ENCODE measurements at regions not wholly inside any gene's neighbourhood (a gene's known extent, or its start where the extent isn't known, plus 50 kb on each side); places are given as distances from the start of the nearest gene placed in this dataset.

GRCh38 chr11:32233928-32234327, 143.1 kb downstream of the RCN1 start:
- no peak for ATAC-seq
- CTCF ChIA-PET, result no interaction called here
- no peak overlapping the region for H3K4me3 Mint-ChIP-seq
- peaks cover 11% of the 10 kb centered on the region for H3K27me3 Mint-ChIP-seq (ENCODE audit: low read depth)
- H3K27ac Mint-ChIP-seq, result no peak overlapping the region
- no peaks in the 10 kb centered on the region for H3K9me3 Mint-ChIP-seq (ENCODE audit: insufficient read depth)
- no peaks in the 10 kb centered on the region for H3K36me3 Mint-ChIP-seq (ENCODE audit: low read depth)
- POLR2A ChIA-PET, result no interaction called here
- H3K4me1 Mint-ChIP-seq (ENCODE audit: low read depth), result no peaks in the 10 kb centered on the region
- DNase-seq, result no peak

GRCh38 chr11:32244453-32244852, 153.6 kb downstream of the RCN1 start:
- Mint-ChIP-seq H3K27me3 (ENCODE audit: low read depth) (peaks cover 2% of the 10 kb centered on the region), H3K4me3 (no peak overlapping the region), H3K36me3 (ENCODE audit: low read depth) (no peaks in the 10 kb centered on the region), H3K9me3 (ENCODE audit: insufficient read depth) (no peaks in the 10 kb centered on the region), H3K27ac (no peak overlapping the region), H3K4me1 (ENCODE audit: low read depth) (no peaks in the 10 kb centered on the region)
- DNase-seq (no peak), ATAC-seq (no peak)
- POLR2A ChIA-PET, result no interaction called here
- CTCF ChIA-PET, result no interaction called here

GRCh38 chr11:32253706-32254105, 162.8 kb downstream of the RCN1 start:
- no peak for ATAC-seq
- DNase-seq, result no peak
- H3K27me3 Mint-ChIP-seq (ENCODE audit: low read depth), result no peaks in the 10 kb centered on the region
- ChIA-PET CTCF (no interaction called here), POLR2A (no interaction called here)
- no peak overlapping the region for H3K4me3 Mint-ChIP-seq
- H3K36me3 Mint-ChIP-seq (ENCODE audit: low read depth), result no peaks in the 10 kb centered on the region
- H3K4me1 Mint-ChIP-seq (ENCODE audit: low read depth), result no peaks in the 10 kb centered on the region
- H3K27ac Mint-ChIP-seq, result no peak overlapping the region
- H3K9me3 Mint-ChIP-seq (ENCODE audit: insufficient read depth), result no peaks in the 10 kb centered on the region

- no peak overlapping the region for H3K27ac Mint-ChIP-seq
- no peaks in the 10 kb centered on the region for H3K9me3 Mint-ChIP-seq (ENCODE audit: insufficient read depth)
- no peak overlapping the region for H3K4me3 Mint-ChIP-seq
- POLR2A ChIA-PET, result no interaction called here
- CTCF ChIA-PET, result no interaction called here
- H3K4me1 Mint-ChIP-seq (ENCODE audit: low read depth), result no peaks in the 10 kb centered on the region
- DNase-seq, result no peak
- ATAC-seq, result no peak
- no peaks in the 10 kb centered on the region for H3K27me3 Mint-ChIP-seq (ENCODE audit: low read depth)
- H3K36me3 Mint-ChIP-seq (ENCODE audit: low read depth), result no peaks in the 10 kb centered on the region
Measured at GRCh38 chr11:32255841-32256240, 165.0 kb downstream of the RCN1 start.

GRCh38 chr11:32256466-32256865, 165.6 kb downstream of the RCN1 start:
- DNase-seq, result no peak
- CTCF ChIA-PET, result interaction anchor here (0.9 kb wide), 1 partner anchor 27 kb away, joined by 3 read pairs; no protein-coding TSS in a partner anchor
- Mint-ChIP-seq H3K36me3 (ENCODE audit: low read depth) (no peaks in the 10 kb centered on the region), H3K27me3 (ENCODE audit: low read depth) (no peaks in the 10 kb centered on the region), H3K9me3 (ENCODE audit: insufficient read depth) (no peaks in the 10 kb centered on the region), H3K4me3 (no peak overlapping the region), H3K27ac (no peak overlapping the region), H3K4me1 (ENCODE audit: low read depth) (no peaks in the 10 kb centered on the region)
- no peak for ATAC-seq
- POLR2A ChIA-PET, result no interaction called here

GRCh38 chr11:32259641-32260081, 168.8 kb downstream of the RCN1 start:
- no peak overlapping the region for H3K4me3 Mint-ChIP-seq
- no peak for DNase-seq
- H3K9me3 Mint-ChIP-seq (ENCODE audit: insufficient read depth), result no peaks in the 10 kb centered on the region
- ATAC-seq, result no peak
- H3K36me3 Mint-ChIP-seq (ENCODE audit: low read depth), result no peaks in the 10 kb centered on the region
- peaks cover 4% of the 10 kb centered on the region for H3K27me3 Mint-ChIP-seq (ENCODE audit: low read depth)
- no peaks in the 10 kb centered on the region for H3K4me1 Mint-ChIP-seq (ENCODE audit: low read depth)
- no peak overlapping the region for H3K27ac Mint-ChIP-seq
- CTCF ChIA-PET, result no interaction called here
- POLR2A ChIA-PET, result no interaction called here

- H3K9me3 Mint-ChIP-seq (ENCODE audit: insufficient read depth), result no peaks in the 10 kb centered on the region
- H3K27me3 Mint-ChIP-seq (ENCODE audit: low read depth), result peaks cover 9% of the 10 kb centered on the region
- no peak for ATAC-seq
- no peaks in the 10 kb centered on the region for H3K4me1 Mint-ChIP-seq (ENCODE audit: low read depth)
- H3K27ac Mint-ChIP-seq, result no peak overlapping the region
- H3K36me3 Mint-ChIP-seq (ENCODE audit: low read depth), result no peaks in the 10 kb centered on the region
- ChIA-PET CTCF (no interaction called here), POLR2A (no interaction called here)
- H3K4me3 Mint-ChIP-seq, result no peak overlapping the region
- DNase-seq, result no peak
Measured at GRCh38 chr11:32262367-32262766, 171.5 kb downstream of the RCN1 start.

GRCh38 chr11:32265911-32266310, 169.4 kb downstream of the WT1 start:
- no peak for ATAC-seq
- H3K4me3 Mint-ChIP-seq, result no peak overlapping the region
- DNase-seq, result no peak
- no peak overlapping the region for H3K27ac Mint-ChIP-seq
- no peaks in the 10 kb centered on the region for H3K36me3 Mint-ChIP-seq (ENCODE audit: low read depth)
- peaks cover 9% of the 10 kb centered on the region for H3K27me3 Mint-ChIP-seq (ENCODE audit: low read depth)
- POLR2A ChIA-PET, result no interaction called here
- H3K4me1 Mint-ChIP-seq (ENCODE audit: low read depth), result no peaks in the 10 kb centered on the region
- no peaks in the 10 kb centered on the region for H3K9me3 Mint-ChIP-seq (ENCODE audit: insufficient read depth)
- CTCF ChIA-PET, result no interaction called here

GRCh38 chr11:32266601-32267000, 168.7 kb downstream of the WT1 start:
- no peak for ATAC-seq
- DNase-seq, result no peak
- Mint-ChIP-seq H3K36me3 (ENCODE audit: low read depth) (no peaks in the 10 kb centered on the region), H3K4me1 (ENCODE audit: low read depth) (no peaks in the 10 kb centered on the region), H3K9me3 (ENCODE audit: insufficient read depth) (no peaks in the 10 kb centered on the region), H3K4me3 (no peak overlapping the region), H3K27me3 (ENCODE audit: low read depth) (peaks cover 9% of the 10 kb centered on the region), H3K27ac (no peak overlapping the region)
- CTCF ChIA-PET, result no interaction called here
- POLR2A ChIA-PET, result no interaction called here

GRCh38 chr11:32267679-32268187, 167.6 kb downstream of the WT1 start:
- DNase-seq (no peak), ATAC-seq (no peak)
- Mint-ChIP-seq H3K27me3 (ENCODE audit: low read depth) (peaks cover 10% of the 10 kb centered on the region), H3K4me1 (ENCODE audit: low read depth) (no peaks in the 10 kb centered on the region), H3K36me3 (ENCODE audit: low read depth) (no peaks in the 10 kb centered on the region), H3K9me3 (ENCODE audit: insufficient read depth) (no peaks in the 10 kb centered on the region), H3K4me3 (no peak overlapping the region), H3K27ac (no peak overlapping the region)
- ChIA-PET CTCF (no interaction called here), POLR2A (no interaction called here)

- Mint-ChIP-seq H3K4me3 (no peak overlapping the region), H3K27me3 (ENCODE audit: low read depth) (peaks cover 5% of the 10 kb centered on the region), H3K27ac (no peak overlapping the region), H3K4me1 (ENCODE audit: low read depth) (no peaks in the 10 kb centered on the region), H3K36me3 (ENCODE audit: low read depth) (no peaks in the 10 kb centered on the region), H3K9me3 (ENCODE audit: insufficient read depth) (no peaks in the 10 kb centered on the region)
- ChIA-PET CTCF (no interaction called here), POLR2A (no interaction called here)
- ATAC-seq (no peak), DNase-seq (no peak)
Measured at GRCh38 chr11:32273931-32274330, 161.4 kb downstream of the WT1 start.

- Mint-ChIP-seq H3K27ac (no peak overlapping the region), H3K36me3 (ENCODE audit: low read depth) (no peaks in the 10 kb centered on the region), H3K4me1 (ENCODE audit: low read depth) (no peaks in the 10 kb centered on the region), H3K9me3 (ENCODE audit: insufficient read depth) (peaks cover 4% of the 10 kb centered on the region), H3K4me3 (no peak overlapping the region), H3K27me3 (ENCODE audit: low read depth) (peaks cover 10% of the 10 kb centered on the region)
- ChIA-PET CTCF (no interaction called here), POLR2A (no interaction called here)
- ATAC-seq (no peak), DNase-seq (no peak)
Measured at GRCh38 chr11:32279672-32280071, 155.7 kb downstream of the WT1 start.

- Mint-ChIP-seq H3K4me3 (no peak overlapping the region), H3K27me3 (ENCODE audit: low read depth) (peaks cover 10% of the 10 kb centered on the region), H3K9me3 (ENCODE audit: insufficient read depth) (peaks cover 4% of the 10 kb centered on the region), H3K36me3 (ENCODE audit: low read depth) (no peaks in the 10 kb centered on the region), H3K27ac (no peak overlapping the region), H3K4me1 (ENCODE audit: low read depth) (no peaks in the 10 kb centered on the region)
- CTCF ChIA-PET, result no interaction called here
- no peak for DNase-seq
- no peak for ATAC-seq
- POLR2A ChIA-PET, result no interaction called here
Measured at GRCh38 chr11:32280339-32280738, 155.0 kb downstream of the WT1 start.

Data from activated CD8-positive, alpha-beta T cell treated with anti-CD3 and anti-CD28 coated beads, Interleukin-2, amount 10 ng/mL, durations not matched to agents 7 days and 5 days (primary cell).